ENCODE measurements at regions not wholly inside any gene's neighbourhood (a gene's known extent, or its start where the extent isn't known, plus 50 kb on each side); places are given as distances from the start of the nearest gene placed in this dataset.

DNA sequence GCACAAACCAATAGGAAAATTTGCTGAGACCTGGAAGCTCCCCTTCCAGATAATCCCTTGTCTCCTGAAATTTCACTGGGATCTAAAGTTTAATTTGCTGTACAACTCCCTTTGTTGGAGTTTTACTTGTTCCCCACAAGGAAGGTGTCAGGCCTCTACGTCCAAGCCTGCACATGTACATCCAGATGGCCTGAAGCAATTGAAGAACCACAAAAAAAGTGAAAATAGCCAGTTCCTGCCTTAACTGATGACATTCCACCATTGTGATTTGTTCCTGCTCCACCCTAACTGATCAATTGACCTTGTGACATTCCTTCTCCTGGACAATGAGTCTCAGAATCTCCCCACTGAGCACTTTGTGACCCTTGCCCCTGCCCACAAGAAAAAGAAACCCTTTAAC lies 716.0 kb upstream of the PCDH20 start:
- no peaks in the 10 kb centered on the region for H3K4me1 ChIP-seq (ENCODE audit: insufficient read depth)
- no peak overlapping the region for H3K27ac ChIP-seq
- TF ChIP-seq EZH2phosphoT487 (IDR thresholded peaks at IDR 0.05; ENCODE audit: low read depth, severe bottlenecking, unreplicated experiment) (no peak), EZH2 (IDR thresholded peaks at IDR 0.05; ENCODE audit: borderline replicate concordance) (no peak)
- TF ChIP-seq, protein P1, sequence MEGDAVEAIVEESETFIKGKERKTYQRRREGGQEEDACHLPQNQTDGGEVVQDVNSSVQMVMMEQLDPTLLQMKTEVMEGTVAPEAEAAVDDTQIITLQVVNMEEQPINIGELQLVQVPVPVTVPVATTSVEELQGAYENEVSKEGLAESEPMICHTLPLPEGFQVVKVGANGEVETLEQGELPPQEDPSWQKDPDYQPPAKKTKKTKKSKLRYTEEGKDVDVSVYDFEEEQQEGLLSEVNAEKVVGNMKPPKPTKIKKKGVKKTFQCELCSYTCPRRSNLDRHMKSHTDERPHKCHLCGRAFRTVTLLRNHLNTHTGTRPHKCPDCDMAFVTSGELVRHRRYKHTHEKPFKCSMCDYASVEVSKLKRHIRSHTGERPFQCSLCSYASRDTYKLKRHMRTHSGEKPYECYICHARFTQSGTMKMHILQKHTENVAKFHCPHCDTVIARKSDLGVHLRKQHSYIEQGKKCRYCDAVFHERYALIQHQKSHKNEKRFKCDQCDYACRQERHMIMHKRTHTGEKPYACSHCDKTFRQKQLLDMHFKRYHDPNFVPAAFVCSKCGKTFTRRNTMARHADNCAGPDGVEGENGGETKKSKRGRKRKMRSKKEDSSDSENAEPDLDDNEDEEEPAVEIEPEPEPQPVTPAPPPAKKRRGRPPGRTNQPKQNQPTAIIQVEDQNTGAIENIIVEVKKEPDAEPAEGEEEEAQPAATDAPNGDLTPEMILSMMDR (IDR thresholded peaks at IDR 0.05; ENCODE audit: poor library complexity) = no peak
- H3K79me2 ChIP-seq = no peaks in the 10 kb centered on the region
- no peak overlapping the region for H3K4me2 ChIP-seq
- no peaks in the 10 kb centered on the region for H3K27me3 ChIP-seq
- WGBS (ENCODE audit: low lambda C conversion rate, missing lambda C conversion rate) = 0% methylated on average over 1 of the region's 1 CpG
- H4K20me1 ChIP-seq (ENCODE audit: insufficient read depth, poor library complexity, severe bottlenecking) = no peaks in the 10 kb centered on the region
- no peaks in the 10 kb centered on the region for H3K36me3 ChIP-seq (replicated peaks; ENCODE audit: insufficient read depth, low read depth)
- no peaks in the 10 kb centered on the region for H3K9me3 ChIP-seq (ENCODE audit: low read depth)
- no peaks in the 10 kb centered on the region for H3K9me2 ChIP-seq (replicated peaks; ENCODE audit: insufficient read depth)
- no peak overlapping the region for H3K4me3 ChIP-seq
- no peak overlapping the region for H2AFZ ChIP-seq
- DNase-seq (ENCODE audit: low spot score) = no peak

DNA sequence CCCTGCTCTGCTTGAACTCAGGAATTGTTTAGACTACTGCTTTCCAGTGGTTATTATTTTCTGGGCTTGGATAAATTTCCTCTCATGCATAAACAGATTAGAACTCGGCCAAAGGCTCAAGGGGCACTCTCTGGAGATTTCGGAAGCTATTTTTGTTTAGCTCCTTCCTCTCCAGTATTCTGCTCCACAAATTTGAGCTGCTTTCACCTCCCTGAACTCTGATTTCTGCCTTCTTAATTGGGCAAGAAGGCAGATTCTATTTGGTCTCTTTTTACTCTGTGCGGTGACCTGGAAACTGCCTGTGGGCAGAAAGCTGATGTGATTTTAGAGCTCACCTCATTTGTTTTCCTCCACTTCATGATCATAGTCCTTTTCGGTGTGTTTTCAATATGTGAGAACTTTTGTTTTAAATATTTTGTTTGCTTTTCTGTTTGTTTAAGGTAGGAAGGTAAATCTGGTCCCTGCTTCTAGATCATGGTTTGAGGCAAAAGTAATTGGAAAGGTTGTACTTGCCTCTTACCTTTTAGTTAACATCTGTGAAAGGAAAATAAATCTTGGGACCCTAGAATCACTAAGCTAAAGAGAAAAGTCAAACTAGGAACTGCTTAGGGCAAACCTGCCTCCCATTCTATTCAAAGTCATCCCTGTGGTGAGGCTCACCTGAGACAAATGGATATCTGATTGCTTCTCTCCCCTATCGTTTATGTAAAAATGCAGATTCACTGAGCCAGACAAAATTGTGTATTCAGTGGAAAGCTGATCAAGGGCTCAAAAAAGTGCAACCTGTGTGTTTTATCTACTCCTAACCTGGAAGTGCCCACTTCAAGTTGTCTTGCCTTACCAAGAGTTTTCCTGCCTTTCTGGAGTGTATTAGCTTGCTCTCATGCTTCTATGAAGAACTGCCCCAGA lies 714.7 kb upstream of the PCDH20 start:
- TF ChIP-seq EZH2 (IDR thresholded peaks at IDR 0.05; ENCODE audit: borderline replicate concordance) (no peak), EZH2phosphoT487 (IDR thresholded peaks at IDR 0.05; ENCODE audit: low read depth, severe bottlenecking, unreplicated experiment) (no peak)
- TF ChIP-seq, protein P1 (IDR thresholded peaks at IDR 0.05; ENCODE audit: poor library complexity) = no peak
- H3K4me1 ChIP-seq (ENCODE audit: insufficient read depth) = no peaks in the 10 kb centered on the region
- 70% methylated on average over 5 of the region's 5 CpGs for WGBS (ENCODE audit: low lambda C conversion rate, missing lambda C conversion rate)

DNA sequence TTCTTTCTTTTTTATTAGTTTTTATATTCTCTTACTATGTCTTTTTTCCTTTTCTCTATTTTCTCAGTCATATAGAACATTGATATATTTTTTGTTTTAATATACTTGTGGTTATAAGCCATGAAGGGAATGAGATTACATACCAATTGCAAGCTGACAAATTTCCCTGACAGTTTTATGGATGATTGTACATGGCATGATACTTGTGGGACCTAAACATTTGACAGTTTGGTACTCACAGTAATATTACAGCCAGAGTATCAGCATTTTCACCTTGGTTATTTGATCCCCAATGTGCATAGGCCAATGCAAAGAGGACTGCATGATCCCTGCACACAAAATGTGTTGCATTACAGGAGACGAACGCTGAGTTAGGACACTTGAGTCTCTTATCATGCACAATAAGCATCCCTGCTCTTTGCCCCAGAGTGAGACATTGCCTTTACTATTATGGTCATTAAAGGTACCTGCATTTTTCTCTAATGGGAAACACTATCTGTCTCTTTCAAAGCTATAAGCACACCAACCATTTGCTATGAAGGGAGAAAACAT lies 713.4 kb upstream of the PCDH20 start:
- Histone ChIP-seq H3K9me2 (replicated peaks; ENCODE audit: insufficient read depth) (no peaks in the 10 kb centered on the region), H3K4me2 (no peak overlapping the region), H3K4me1 (ENCODE audit: insufficient read depth) (no peaks in the 10 kb centered on the region), H3K36me3 (replicated peaks; ENCODE audit: insufficient read depth, low read depth) (no peaks in the 10 kb centered on the region), H3K9me3 (ENCODE audit: low read depth) (no peaks in the 10 kb centered on the region), H3K27me3 (no peaks in the 10 kb centered on the region), H3K27ac (no peak overlapping the region), H3K4me3 (no peak overlapping the region), H2AFZ (no peak overlapping the region), H4K20me1 (ENCODE audit: insufficient read depth, poor library complexity, severe bottlenecking) (no peaks in the 10 kb centered on the region), H3K79me2 (no peaks in the 10 kb centered on the region)
- 55% methylated on average over 2 of the region's 2 CpGs for WGBS (ENCODE audit: low lambda C conversion rate, missing lambda C conversion rate)
- DNase-seq (ENCODE audit: low spot score) = no peak
- TF ChIP-seq, protein P1 (IDR thresholded peaks at IDR 0.05; ENCODE audit: poor library complexity) = no peak
- no peak for TF ChIP-seq EZH2phosphoT487 (IDR thresholded peaks at IDR 0.05; ENCODE audit: low read depth, severe bottlenecking, unreplicated experiment)
- no peak for TF ChIP-seq EZH2 (IDR thresholded peaks at IDR 0.05; ENCODE audit: borderline replicate concordance)

More for the DNA sequence above, 714.7 kb upstream of the PCDH20 start:
- DNase-seq (ENCODE audit: low spot score) = no peak
- Histone ChIP-seq H3K79me2 (no peaks in the 10 kb centered on the region), H4K20me1 (ENCODE audit: insufficient read depth, poor library complexity, severe bottlenecking) (no peaks in the 10 kb centered on the region), H3K4me3 (no peak overlapping the region), H3K27me3 (no peaks in the 10 kb centered on the region), H3K9me3 (ENCODE audit: low read depth) (no peaks in the 10 kb centered on the region), H3K9me2 (replicated peaks; ENCODE audit: insufficient read depth) (no peaks in the 10 kb centered on the region), H2AFZ (no peak overlapping the region), H3K36me3 (replicated peaks; ENCODE audit: insufficient read depth, low read depth) (no peaks in the 10 kb centered on the region), H3K4me2 (no peak overlapping the region), H3K27ac (no peak overlapping the region)

Data from hepatocyte (in vitro differentiated cells).